ENCODE measurements at regions not wholly inside any gene's neighbourhood (a gene's known extent, or its start where the extent isn't known, plus 50 kb on each side); places are given as distances from the start of the nearest gene placed in this dataset.

DNA sequence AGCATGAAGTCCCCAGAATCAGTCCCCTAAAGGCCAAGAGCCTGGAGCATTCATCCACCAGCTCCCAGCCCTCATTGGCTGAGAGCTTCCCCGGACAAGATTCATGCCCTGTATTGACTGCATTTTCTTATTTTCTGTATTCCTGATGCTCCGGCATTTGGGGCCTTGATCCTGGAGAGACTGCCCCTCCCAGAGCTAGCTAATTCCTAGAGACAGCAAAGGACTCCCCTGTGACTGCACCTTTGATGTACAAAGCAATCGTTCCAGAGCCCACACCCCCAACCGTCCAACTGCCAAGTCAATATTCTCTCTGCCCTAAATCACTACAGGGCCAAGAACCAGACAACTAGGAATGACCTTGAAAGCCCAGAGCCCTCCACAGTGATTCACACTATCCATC lies 93.4 kb upstream of the CDH5 start:
- Histone ChIP-seq H4K20me1 (ENCODE audit: insufficient read depth, low read length) (no peaks in the 10 kb centered on the region), H3K4me1 (ENCODE audit: control insufficient read depth, insufficient read depth, low read length) (peaks cover 7% of the 10 kb centered on the region), H3K56ac (ENCODE audit: extremely low read depth, insufficient read depth, low read length) (no peak overlapping the region), H3K4ac (ENCODE audit: low read depth, low read length) (peak overlapping the region; percentile 13; the same call in 1 of the 2 replicates), H4K5ac (ENCODE audit: low read depth, low read length) (no peak overlapping the region), H3K4me3 (ENCODE audit: insufficient read depth, low read depth, low read length) (no peak overlapping the region), H4K91ac (ENCODE audit: insufficient read depth, low read depth, low read length) (no peak overlapping the region), H3K9ac (ENCODE audit: low read depth, low read length) (no peak overlapping the region), H2AK9ac (replicated peaks; ENCODE audit: low read depth, low read length, poor library complexity) (no peak overlapping the region), H3K23ac (ENCODE audit: low read depth, low read length) (no peak overlapping the region), H3K36me3 (ENCODE audit: control insufficient read depth, insufficient read depth, low read length) (no peaks in the 10 kb centered on the region), H3K4me2 (ENCODE audit: low read depth, low read length) (no peak overlapping the region), H2BK15ac (ENCODE audit: low read depth, low read length) (peak overlapping the region; percentile 4; the same call in 1 of the 3 replicates), H2AK5ac (ENCODE audit: low read depth, low read length) (peak overlapping the region; percentile 87; the same call in 1 of the 2 replicates), H3K9me1 (ENCODE audit: insufficient read depth, low read length) (peaks cover 4% of the 10 kb centered on the region; the same call in 1 of the 2 replicates), H3K9me3 (ENCODE audit: control insufficient read depth, insufficient read depth, low read length) (no peaks in the 10 kb centered on the region; the same call in 1 of the 2 replicates), H4K8ac (ENCODE audit: low read depth in 2 of 2, low read length in 2 of 2) (no peak overlapping the region), H3K27me3 (ENCODE audit: control insufficient read depth, insufficient read depth, low read length) (no peaks in the 10 kb centered on the region), H3K14ac (replicated peaks; ENCODE audit: low read depth, low read length) (no peak overlapping the region), H2AFZ (replicated peaks; ENCODE audit: low read length, poor library complexity) (no peak overlapping the region), H2BK20ac (ENCODE audit: low read depth, low read length) (peak overlapping the region; percentile 14; the same call in 1 of the 2 replicates), H3K18ac (ENCODE audit: low read depth, low read length) (no peak overlapping the region), H2BK120ac (ENCODE audit: low read depth, low read length) (no peak overlapping the region), H3K79me1 (ENCODE audit: low read depth in 1 of 2, low read length in 2 of 2) (no peaks in the 10 kb centered on the region), H3K27ac (ENCODE audit: insufficient read depth, low read length) (no peak overlapping the region), H2BK5ac (ENCODE audit: low read depth, low read length, poor library complexity, severe bottlenecking) (no peak overlapping the region)
- no TSS peak for BruUV-seq (replicated peaks)
- no peak for DNase-seq
- CTCF ChIA-PET = interaction anchor here (0.5 kb wide), 1 partner anchor 1181 kb away, joined by 3 read pairs; no protein-coding TSS in a partner anchor
- in situ Hi-C loops (cut with MboI; ENCODE audit: low sequenced_read_pairs) (loop anchor here (5.0 kb wide), 1 partner anchor 1151 kb away; the partner anchor contains the start of gene CDH11), dilution Hi-C loops (cut with HindIII; ENCODE audit: low sequenced_read_pairs, unreplicated experiment) (no loop called here), intact Hi-C loops (cut with micrococcal nuclease) (loop anchor here (10.0 kb wide), 2 partner anchors 748 to 938 kb away; no protein-coding TSS in a partner anchor)
- no peak for TF ChIP-seq SMC3 (IDR thresholded peaks at IDR 0.05; ENCODE audit: low read depth, low read length)
- TF ChIP-seq BHLHE40 (IDR thresholded peaks at IDR 0.05; ENCODE audit: low read depth, low read length) = no peak
- no peak for TF ChIP-seq CEBPB (IDR thresholded peaks at IDR 0.05; ENCODE audit: low read depth, low read length)
- no peak for TF ChIP-seq FOS (IDR thresholded peaks at IDR 0.05; ENCODE audit: low read depth, low read length)
- no peak for TF ChIP-seq POLR2A (IDR thresholded peaks at IDR 0.05; ENCODE audit: low read depth, low read length)
- TF ChIP-seq RAD21 (IDR thresholded peaks at IDR 0.05; ENCODE audit: low read length) = no peak
- no peak for TF ChIP-seq NFE2L2 (IDR thresholded peaks at IDR 0.05; ENCODE audit: low read depth, low read length)
- no peak for TF ChIP-seq RFX5 (IDR thresholded peaks at IDR 0.05; ENCODE audit: low read depth, low read length)
- TF ChIP-seq MAFK (IDR thresholded peaks at IDR 0.05; ENCODE audit: low read depth, low read length) = no peak
- no peak for TF ChIP-seq CHD1 (IDR thresholded peaks at IDR 0.05; ENCODE audit: low read depth, low read length)
- WGBS, 2 experiments (ENCODE audit: extremely low coverage in 2 of 2, insufficient read length in 1 of 2) = 83% methylated on average over 1 of the region's 4 CpGs; no CpG with 5 or more reads in 1 of the 2 experiments
- POLR2A ChIA-PET (ENCODE audit: unreplicated experiment) = no interaction called here
- no peak for ATAC-seq (ENCODE audit: low read depth)
